ENCODE measurements at regions not wholly inside any gene's neighbourhood (a gene's known extent, or its start where the extent isn't known, plus 50 kb on each side); places are given as distances from the start of the nearest gene placed in this dataset.

- intact Hi-C loops (cut with DNase I), result no loop called here
- no peak for ATAC-seq
- no peak for DNase-seq (ENCODE audit: low spot score)
These were observed 52.8 kb downstream of the FAM43A start for GRCh38 chr3:194738254-194739093.

- intact Hi-C loops (cut with DNase I), result no loop called here
These were observed 54.0 kb downstream of the FAM43A start for GRCh38 chr3:194739498-194740284.

GRCh38 chr3:194740859-194741491 is 55.3 kb downstream of the FAM43A start:
- ATAC-seq (no peak), DNase-seq (ENCODE audit: low spot score) (no peak)
- intact Hi-C loops (cut with DNase I), result no loop called here

More at GRCh38 chr3:194739498-194740284, 54.0 kb downstream of the FAM43A start:
- ATAC-seq, result no peak
- no peak for DNase-seq (ENCODE audit: low spot score)

- intact Hi-C loops (cut with DNase I), result no loop called here
- DNase-seq (ENCODE audit: low spot score), result no peak
- no peak for ATAC-seq
These were observed 56.2 kb downstream of the FAM43A start for GRCh38 chr3:194741916-194742315.

- intact Hi-C loops (cut with DNase I), result no loop called here
- ATAC-seq, result no peak
These were observed 59.1 kb downstream of the FAM43A start for GRCh38 chr3:194744826-194745225.

GRCh38 chr3:194745422-194746184 is 59.9 kb downstream of the FAM43A start:
- intact Hi-C loops (cut with DNase I), result no loop called here
- no peak for ATAC-seq
- DNase-seq (ENCODE audit: low spot score), result no peak

More at GRCh38 chr3:194744826-194745225, 59.1 kb downstream of the FAM43A start:
- no peak for DNase-seq (ENCODE audit: low spot score)

GRCh38 chr3:194748225-194748624 is 62.5 kb downstream of the FAM43A start:
- ATAC-seq (no peak), DNase-seq (ENCODE audit: low spot score) (no peak)
- intact Hi-C loops (cut with DNase I), result no loop called here

- intact Hi-C loops (cut with DNase I), result no loop called here
- peak; percentile 62 for ATAC-seq
- DNase-seq (ENCODE audit: low spot score), result no peak
These were observed 64.2 kb downstream of the FAM43A start for GRCh38 chr3:194749631-194750490.

- intact Hi-C loops (cut with DNase I), result no loop called here
- no peak for ATAC-seq
- no peak for DNase-seq (ENCODE audit: low spot score)
These were observed 64.8 kb downstream of the FAM43A start for GRCh38 chr3:194750491-194750828.

GRCh38 chr3:194755671-194756459 is 70.2 kb downstream of the FAM43A start:
- DNase-seq (ENCODE audit: low spot score) (no peak), ATAC-seq (no peak)
- intact Hi-C loops (cut with DNase I), result no loop called here

- DNase-seq (ENCODE audit: low spot score), result no peak
- intact Hi-C loops (cut with DNase I), result no loop called here
- no peak for ATAC-seq
These were observed 70.7 kb downstream of the FAM43A start for GRCh38 chr3:194756460-194756779.

- DNase-seq (ENCODE audit: low spot score) (no peak), ATAC-seq (peak; percentile 51)
- intact Hi-C loops (cut with DNase I), result no loop called here
These were observed 71.2 kb downstream of the FAM43A start for GRCh38 chr3:194756791-194757325.

- ATAC-seq (peak; percentile 90), DNase-seq (ENCODE audit: low spot score) (no peak)
- intact Hi-C loops (cut with DNase I), result no loop called here
These were observed 72.0 kb downstream of the FAM43A start for GRCh38 chr3:194757647-194758061.

- peak; percentile 31 for ATAC-seq
These were observed 73.0 kb downstream of the FAM43A start for GRCh38 chr3:194758716-194759115.

GRCh38 chr3:194760494-194761137 is 74.9 kb downstream of the FAM43A start:
- intact Hi-C loops (cut with DNase I), result no loop called here
- no peak for DNase-seq (ENCODE audit: low spot score)
- ATAC-seq, result peak; percentile 32

More at GRCh38 chr3:194758716-194759115, 73.0 kb downstream of the FAM43A start:
- DNase-seq (ENCODE audit: low spot score), result no peak
- intact Hi-C loops (cut with DNase I), result no loop called here

GRCh38 chr3:194761384-194761783 is 75.7 kb downstream of the FAM43A start:
- no peak for DNase-seq (ENCODE audit: low spot score)
- intact Hi-C loops (cut with DNase I), result no loop called here
- ATAC-seq, result peak; percentile 26

GRCh38 chr3:194766845-194767244 is 81.2 kb downstream of the FAM43A start:
- intact Hi-C loops (cut with DNase I), result no loop called here
- no peak for ATAC-seq
- no peak for DNase-seq (ENCODE audit: low spot score)
